IMR-90 (cell line): ENCODE measurements at regions not wholly inside any gene's neighbourhood (a gene's known extent, or its start where the extent isn't known, plus 50 kb on each side); places are given as distances from the start of the nearest gene placed in this dataset.

ENCODE experiments used
- BHLHE40 ChIP-seq: fragments of 150-350 bp; IDR thresholded peaks from 2 replicates; pipeline ENCODE4 v1.6.1; 2016; ENCODE audit warnings: mild to moderate bottlenecking, low read depth, low read length
- CEBPB ChIP-seq: IDR thresholded peaks from 2 replicates; pipeline ENCODE4 v1.6.1; 2012; ENCODE audit warnings: low read depth, low read length, improper control_type of control experiment
- FOS ChIP-seq: fragments of 150-350 bp; IDR thresholded peaks from 2 replicates; pipeline ENCODE4 v1.6.1; 2016; ENCODE audit warnings: low read depth, low read length
- MAFK ChIP-seq: IDR thresholded peaks from 2 replicates; pipeline ENCODE4 v1.6.1; 2012; ENCODE audit warnings: low read depth, low read length, improper control_type of control experiment
- MXI1 ChIP-seq: IDR thresholded peaks from 2 replicates; pipeline ENCODE4 v1.6.1; 2012; ENCODE audit warnings: low read depth, mild to moderate bottlenecking, low read length, moderate library complexity, borderline replicate concordance
- NFE2L2 ChIP-seq: fragments of 150-350 bp; IDR thresholded peaks from 2 replicates; pipeline ENCODE4 v1.6.1; 2016; ENCODE audit warnings: low read depth, mild to moderate bottlenecking, low read length
- POLR2A ChIP-seq: IDR thresholded peaks from 2 replicates; pipeline ENCODE4 v1.6.1; 2012; ENCODE audit warnings: mild to moderate bottlenecking, low read depth, low read length
- RAD21 ChIP-seq: IDR thresholded peaks from 2 replicates; pipeline ENCODE4 v1.6.1; 2012; ENCODE audit warnings: low read length, improper control_type of control experiment
- RCOR1 ChIP-seq: IDR thresholded peaks from 2 replicates; pipeline ENCODE4 v1.6.1; 2012; ENCODE audit warnings: mild to moderate bottlenecking, low read length, improper control_type of control experiment; ENCODE audit not compliant: insufficient replicate concordance
- RFX5 ChIP-seq: IDR thresholded peaks from 2 replicates; pipeline ENCODE4 v1.8.0; 2012; ENCODE audit warnings: low read depth, mild to moderate bottlenecking, low read length, moderate library complexity
- SMC3 ChIP-seq: fragments of 150-350 bp; IDR thresholded peaks from 2 replicates; pipeline ENCODE4 v1.6.1; 2016; ENCODE audit warnings: low read depth, mild to moderate bottlenecking, antibody characterized with exemption, low read length, moderate library complexity
- USF2 ChIP-seq: fragments of 150-350 bp; IDR thresholded peaks from 2 replicates; pipeline ENCODE4 v1.6.1; 2017; ENCODE audit warnings: mild to moderate bottlenecking, antibody characterized with exemption, low read length, low read depth
- TF ChIP-seq, protein P1 (sequence below): conservative IDR thresholded peaks from 2 replicates; pipeline ENCODE4 v1.5.1; 2012; ENCODE audit warnings: mild to moderate bottlenecking, low read depth, low read length, improper control_type of control experiment
- TF ChIP-seq, protein P2 (sequence below): fragments of 150-350 bp; IDR thresholded peaks from 2 replicates; pipeline ENCODE4 v1.6.1; 2016; ENCODE audit warnings: low read depth, mild to moderate bottlenecking, low read length, moderate library complexity, borderline replicate concordance

DNA sequence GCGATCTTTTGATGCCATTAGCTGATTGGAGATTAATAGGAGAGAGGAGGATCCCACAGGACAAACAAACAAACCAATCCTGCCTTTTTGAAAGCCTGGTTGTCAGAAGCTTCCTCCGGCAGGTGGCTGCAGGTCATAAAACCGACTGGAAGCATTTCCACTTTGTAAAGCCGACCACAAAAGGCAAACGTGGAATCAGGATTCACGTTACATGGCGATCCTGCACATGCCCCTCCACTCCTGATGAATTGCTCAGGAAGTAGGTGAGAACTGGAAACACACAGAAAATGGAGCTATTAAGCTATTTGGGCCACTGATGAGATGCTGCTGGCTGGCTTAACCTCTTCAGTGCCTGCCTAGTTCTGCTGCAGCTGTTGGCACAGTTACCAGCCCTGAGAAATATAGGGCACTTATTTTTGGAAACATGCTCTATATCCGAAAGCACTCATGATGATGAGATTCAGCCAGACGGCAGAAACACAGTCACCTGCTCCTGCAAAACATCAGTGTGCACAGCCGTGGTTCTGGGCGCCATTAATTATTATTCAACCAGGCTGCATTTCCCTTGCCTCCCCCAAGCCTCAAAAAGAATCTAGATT, 110.3 kb upstream of the ST6GAL2 start:
- TF ChIP-seq POLR2A: no peak
- TF ChIP-seq, protein P1, sequence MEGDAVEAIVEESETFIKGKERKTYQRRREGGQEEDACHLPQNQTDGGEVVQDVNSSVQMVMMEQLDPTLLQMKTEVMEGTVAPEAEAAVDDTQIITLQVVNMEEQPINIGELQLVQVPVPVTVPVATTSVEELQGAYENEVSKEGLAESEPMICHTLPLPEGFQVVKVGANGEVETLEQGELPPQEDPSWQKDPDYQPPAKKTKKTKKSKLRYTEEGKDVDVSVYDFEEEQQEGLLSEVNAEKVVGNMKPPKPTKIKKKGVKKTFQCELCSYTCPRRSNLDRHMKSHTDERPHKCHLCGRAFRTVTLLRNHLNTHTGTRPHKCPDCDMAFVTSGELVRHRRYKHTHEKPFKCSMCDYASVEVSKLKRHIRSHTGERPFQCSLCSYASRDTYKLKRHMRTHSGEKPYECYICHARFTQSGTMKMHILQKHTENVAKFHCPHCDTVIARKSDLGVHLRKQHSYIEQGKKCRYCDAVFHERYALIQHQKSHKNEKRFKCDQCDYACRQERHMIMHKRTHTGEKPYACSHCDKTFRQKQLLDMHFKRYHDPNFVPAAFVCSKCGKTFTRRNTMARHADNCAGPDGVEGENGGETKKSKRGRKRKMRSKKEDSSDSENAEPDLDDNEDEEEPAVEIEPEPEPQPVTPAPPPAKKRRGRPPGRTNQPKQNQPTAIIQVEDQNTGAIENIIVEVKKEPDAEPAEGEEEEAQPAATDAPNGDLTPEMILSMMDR: no peak
- TF ChIP-seq MXI1: no peak
- TF ChIP-seq FOS: no peak
- TF ChIP-seq USF2: no peak
- no peak for TF ChIP-seq BHLHE40
- no peak for TF ChIP-seq RAD21
- no peak for TF ChIP-seq MAFK
- no peak for TF ChIP-seq RFX5
- TF ChIP-seq, protein P2, sequence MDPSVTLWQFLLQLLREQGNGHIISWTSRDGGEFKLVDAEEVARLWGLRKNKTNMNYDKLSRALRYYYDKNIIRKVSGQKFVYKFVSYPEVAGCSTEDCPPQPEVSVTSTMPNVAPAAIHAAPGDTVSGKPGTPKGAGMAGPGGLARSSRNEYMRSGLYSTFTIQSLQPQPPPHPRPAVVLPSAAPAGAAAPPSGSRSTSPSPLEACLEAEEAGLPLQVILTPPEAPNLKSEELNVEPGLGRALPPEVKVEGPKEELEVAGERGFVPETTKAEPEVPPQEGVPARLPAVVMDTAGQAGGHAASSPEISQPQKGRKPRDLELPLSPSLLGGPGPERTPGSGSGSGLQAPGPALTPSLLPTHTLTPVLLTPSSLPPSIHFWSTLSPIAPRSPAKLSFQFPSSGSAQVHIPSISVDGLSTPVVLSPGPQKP: no peak
- TF ChIP-seq CEBPB: no peak
- no peak for TF ChIP-seq RCOR1
- no peak for TF ChIP-seq NFE2L2
- TF ChIP-seq SMC3: no peak
